Pulmonary artery endothelial cell (primary cell): ENCODE measurements at regions not wholly inside any gene's neighbourhood (a gene's known extent, or its start where the extent isn't known, plus 50 kb on each side); places are given as distances from the start of the nearest gene placed in this dataset.

Experiments used
- DNase-seq: peaks from one replicate; pipeline ENCODE4 v3.0.0-alpha.2; 2011; ENCODE audit warnings: low read depth, low spot score

- DNase-seq = no peak
Observed at GRCh38 chr2:239506101-239506857, 105.5 kb upstream of the HDAC4 start.

GRCh38 chr2:239504643-239505235 is 103.9 kb upstream of the HDAC4 start:
- DNase-seq = no peak

GRCh38 chr2:239502430-239503186 is 101.8 kb upstream of the HDAC4 start:
- DNase-seq = no peak

- DNase-seq = no peak
Observed at GRCh38 chr2:239500574-239501550, 100.0 kb upstream of the HDAC4 start.

- no peak for DNase-seq
Observed at GRCh38 chr2:239499726-239500573, 99.1 kb upstream of the HDAC4 start.

- DNase-seq = no peak
Observed at GRCh38 chr2:239498981-239499634, 98.3 kb upstream of the HDAC4 start.

- DNase-seq = no peak
Observed at GRCh38 chr2:239498576-239498975, 97.8 kb upstream of the HDAC4 start.

- DNase-seq = no peak
Observed at GRCh38 chr2:239496700-239497099, 95.9 kb upstream of the HDAC4 start.

- no peak for DNase-seq
Observed at GRCh38 chr2:239495791-239496233, 95.0 kb upstream of the HDAC4 start.

GRCh38 chr2:239495175-239495574 is 94.4 kb upstream of the HDAC4 start:
- DNase-seq = no peak

- DNase-seq = no peak
Observed at GRCh38 chr2:239494578-239494977, 93.8 kb upstream of the HDAC4 start.

- DNase-seq = no peak
Observed at GRCh38 chr2:239489481-239489880, 88.7 kb upstream of the HDAC4 start.

GRCh38 chr2:239488125-239488524 is 87.3 kb upstream of the HDAC4 start:
- no peak for DNase-seq

GRCh38 chr2:239487272-239487671 is 86.5 kb upstream of the HDAC4 start:
- no peak for DNase-seq

GRCh38 chr2:239485622-239486021 is 84.8 kb upstream of the HDAC4 start:
- no peak for DNase-seq

- no peak for DNase-seq
Observed at GRCh38 chr2:239484571-239485355, 83.9 kb upstream of the HDAC4 start.

GRCh38 chr2:239482778-239483712 is 82.2 kb upstream of the HDAC4 start:
- DNase-seq = no peak

GRCh38 chr2:239479471-239479870 is 78.7 kb upstream of the HDAC4 start:
- DNase-seq = no peak
